ENCODE measurements at regions not wholly inside any gene's neighbourhood (a gene's known extent, or its start where the extent isn't known, plus 50 kb on each side); places are given as distances from the start of the nearest gene placed in this dataset.

DNA sequence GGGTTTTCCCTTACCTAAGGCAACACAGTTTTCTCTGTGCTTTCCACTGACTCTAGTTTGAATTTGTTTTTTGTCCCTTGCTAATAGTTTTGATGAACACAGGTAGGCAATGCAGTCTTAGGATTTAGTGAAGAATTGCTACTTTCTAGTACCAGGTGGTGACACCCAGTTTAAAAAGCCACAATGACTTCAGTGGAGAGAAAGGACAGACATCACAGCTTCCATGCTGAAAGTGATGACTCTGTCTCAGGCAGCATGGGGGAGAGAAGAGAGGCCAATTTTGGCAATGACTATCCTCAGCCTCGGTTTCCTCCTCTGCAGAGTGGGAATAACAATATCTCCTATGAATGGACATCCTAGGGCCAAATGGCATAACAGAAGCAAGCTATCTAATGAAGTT, 118.8 kb downstream of the AXIN2 start:
- TF ChIP-seq, protein P1, sequence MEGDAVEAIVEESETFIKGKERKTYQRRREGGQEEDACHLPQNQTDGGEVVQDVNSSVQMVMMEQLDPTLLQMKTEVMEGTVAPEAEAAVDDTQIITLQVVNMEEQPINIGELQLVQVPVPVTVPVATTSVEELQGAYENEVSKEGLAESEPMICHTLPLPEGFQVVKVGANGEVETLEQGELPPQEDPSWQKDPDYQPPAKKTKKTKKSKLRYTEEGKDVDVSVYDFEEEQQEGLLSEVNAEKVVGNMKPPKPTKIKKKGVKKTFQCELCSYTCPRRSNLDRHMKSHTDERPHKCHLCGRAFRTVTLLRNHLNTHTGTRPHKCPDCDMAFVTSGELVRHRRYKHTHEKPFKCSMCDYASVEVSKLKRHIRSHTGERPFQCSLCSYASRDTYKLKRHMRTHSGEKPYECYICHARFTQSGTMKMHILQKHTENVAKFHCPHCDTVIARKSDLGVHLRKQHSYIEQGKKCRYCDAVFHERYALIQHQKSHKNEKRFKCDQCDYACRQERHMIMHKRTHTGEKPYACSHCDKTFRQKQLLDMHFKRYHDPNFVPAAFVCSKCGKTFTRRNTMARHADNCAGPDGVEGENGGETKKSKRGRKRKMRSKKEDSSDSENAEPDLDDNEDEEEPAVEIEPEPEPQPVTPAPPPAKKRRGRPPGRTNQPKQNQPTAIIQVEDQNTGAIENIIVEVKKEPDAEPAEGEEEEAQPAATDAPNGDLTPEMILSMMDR (IDR thresholded peaks at IDR 0.05) = no peak
- no peak for TF ChIP-seq EZH2 (IDR thresholded peaks at IDR 0.05; ENCODE audit: borderline replicate concordance, insufficient read depth, low read depth, low read length, poor library complexity, severe bottlenecking)
